Ammon's horn (tissue), 1 donor: ENCODE measurements at regions not wholly inside any gene's neighbourhood (a gene's known extent, or its start where the extent isn't known, plus 50 kb on each side); places are given as distances from the start of the nearest gene placed in this dataset.
"Not testable (repeated sequence)": the region's sequence is repeated elsewhere in the genome, so short reads cannot be mapped to it uniquely, and the experiment has no call there.

Experiments used
- DNase-seq: peaks from one replicate; pipeline ENCODE4 v3.0.0-alpha.2; 2016; ENCODE audit warnings: low spot score

DNA sequence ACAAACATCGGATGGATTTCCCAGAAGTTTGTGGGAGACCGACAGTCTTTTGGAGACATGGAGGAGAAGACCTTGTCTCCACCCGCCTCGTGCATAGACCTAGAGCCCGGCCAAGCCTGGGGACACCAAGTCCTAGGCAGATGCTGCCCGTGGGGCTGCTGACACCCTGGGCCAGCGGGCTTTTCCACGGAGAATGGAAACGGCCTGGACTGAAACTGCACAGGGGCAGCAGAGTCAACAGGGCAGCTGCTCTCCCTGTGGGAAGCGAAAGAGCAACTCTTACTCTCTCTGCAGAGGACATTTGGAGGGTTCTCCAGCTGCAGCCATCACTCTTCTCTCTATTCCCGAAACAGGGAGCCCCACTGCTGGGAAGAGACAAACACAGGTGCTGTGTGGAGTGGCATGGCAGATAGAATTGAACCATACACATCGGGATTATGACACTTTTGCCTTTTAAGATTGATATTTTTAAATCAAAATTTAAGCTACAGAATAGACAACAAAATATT is 401.2 kb downstream of the THBS2 start:
- no peak for DNase-seq

DNA sequence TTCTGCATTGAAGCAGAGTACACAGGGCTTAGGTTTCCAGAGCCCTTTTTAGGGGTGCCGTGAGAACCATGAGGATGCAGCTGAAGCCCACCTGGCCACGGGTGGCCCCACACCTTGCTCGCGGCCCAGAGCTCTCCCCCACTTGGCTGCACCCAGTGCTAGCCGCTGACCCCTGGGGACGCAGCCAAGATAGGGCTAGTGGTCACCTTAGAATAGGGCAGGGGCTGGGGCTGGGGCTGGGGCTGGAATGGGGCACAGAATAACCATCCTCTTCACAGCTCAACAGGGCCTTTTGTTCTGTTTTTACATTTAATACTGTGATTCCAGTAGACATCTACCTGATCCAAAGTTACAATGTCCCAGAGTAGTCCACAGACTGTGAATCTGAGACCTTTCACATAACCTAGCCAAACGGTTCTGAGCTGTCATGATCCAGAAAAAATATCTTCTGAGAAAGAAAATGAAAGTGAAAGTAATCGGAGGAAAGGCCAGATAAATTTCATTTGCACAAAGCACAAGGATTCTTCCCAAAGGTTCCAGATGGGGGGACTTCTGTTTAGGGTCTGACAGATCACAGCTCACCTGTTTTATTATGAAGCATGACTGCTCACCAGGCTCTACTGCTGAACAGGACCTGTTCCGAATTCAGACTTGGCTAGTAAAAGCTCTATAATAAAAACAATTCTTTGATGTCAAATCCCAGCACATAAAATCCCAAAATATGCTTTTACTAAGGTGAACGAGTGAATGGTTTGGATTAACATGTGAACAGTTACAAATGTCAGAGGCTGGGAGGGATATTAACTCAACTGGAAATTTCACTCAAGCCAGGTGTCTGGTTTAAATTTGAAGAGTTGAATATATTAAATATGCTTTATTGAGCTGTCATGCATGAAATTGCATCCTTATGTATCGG is 401.9 kb downstream of the THBS2 start:
- DNase-seq: no peak

DNA sequence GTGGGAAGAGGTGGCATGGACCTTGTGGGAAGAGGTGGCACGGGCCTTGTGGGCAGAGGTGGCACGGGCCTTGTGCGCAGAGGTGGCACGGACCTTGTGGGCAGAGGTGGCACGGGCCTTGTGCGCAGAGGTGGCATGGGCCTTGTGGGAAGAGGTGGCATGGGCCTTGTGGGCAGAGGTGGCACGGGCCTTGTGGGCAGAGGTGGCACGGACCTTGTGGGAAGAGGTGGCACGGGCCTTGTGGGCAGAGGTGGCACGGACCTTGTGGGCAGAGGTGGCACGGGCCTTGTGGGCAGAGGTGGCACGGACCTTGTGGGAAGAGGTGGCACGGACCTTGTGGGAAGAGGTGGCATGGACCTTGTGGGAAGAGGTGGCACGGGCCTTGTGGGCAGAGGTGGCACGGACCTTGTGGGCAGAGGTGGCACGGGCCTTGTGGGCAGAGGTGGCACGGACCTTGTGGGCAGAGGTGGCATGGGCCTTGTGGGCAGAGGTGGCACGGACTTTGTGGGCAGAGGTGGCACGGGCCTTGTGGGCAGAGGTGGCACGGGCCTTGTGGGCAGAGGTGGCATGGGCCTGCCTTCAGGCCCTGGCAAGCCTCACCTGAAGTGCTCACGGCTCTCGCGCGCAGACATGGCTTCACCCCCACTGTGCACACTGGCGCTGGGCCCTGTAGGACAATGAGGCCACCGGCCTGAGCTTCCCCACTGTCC is 403.5 kb downstream of the THBS2 start:
- not testable (repeated sequence) for DNase-seq

DNA sequence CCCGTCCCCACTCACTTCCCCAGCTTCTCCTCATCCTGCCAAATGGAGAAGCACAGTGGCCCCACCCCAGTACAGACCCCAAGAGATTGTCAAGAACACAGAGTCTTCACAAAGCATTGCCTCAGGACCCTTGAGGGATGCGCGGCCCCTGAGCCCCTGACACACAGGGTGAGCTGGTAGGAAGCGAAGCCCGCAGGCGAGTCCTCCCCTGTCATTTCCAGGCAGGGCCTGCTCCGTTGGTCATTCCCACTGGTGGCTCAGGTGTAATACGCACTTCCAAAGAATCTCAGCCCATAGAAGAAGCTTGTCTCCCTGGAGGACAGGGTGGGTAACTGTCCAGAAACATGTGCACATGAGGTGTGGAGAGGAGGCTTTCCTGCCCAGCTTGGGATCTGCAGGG is 404.2 kb downstream of the THBS2 start:
- no peak for DNase-seq

DNA sequence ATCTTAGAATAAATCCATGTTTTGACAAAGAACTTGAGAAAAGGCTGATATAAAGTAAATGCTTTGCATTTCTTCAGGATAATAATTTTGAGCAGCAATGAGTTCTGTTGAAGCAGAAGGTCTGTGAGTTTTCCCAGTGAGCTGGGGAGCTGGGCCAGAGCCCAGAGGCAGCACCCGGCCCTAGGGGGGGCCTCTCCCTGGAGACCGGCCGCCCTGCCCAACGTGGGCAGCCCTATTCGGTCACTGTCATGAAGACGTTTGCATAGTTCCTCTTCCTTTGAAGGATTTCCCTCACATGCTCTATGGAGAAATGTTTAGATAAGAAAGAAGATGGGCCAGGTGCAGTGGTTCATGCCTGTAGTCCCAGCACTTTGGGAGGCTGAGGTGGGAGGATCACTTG is 404.8 kb downstream of the THBS2 start:
- DNase-seq: no peak

DNA sequence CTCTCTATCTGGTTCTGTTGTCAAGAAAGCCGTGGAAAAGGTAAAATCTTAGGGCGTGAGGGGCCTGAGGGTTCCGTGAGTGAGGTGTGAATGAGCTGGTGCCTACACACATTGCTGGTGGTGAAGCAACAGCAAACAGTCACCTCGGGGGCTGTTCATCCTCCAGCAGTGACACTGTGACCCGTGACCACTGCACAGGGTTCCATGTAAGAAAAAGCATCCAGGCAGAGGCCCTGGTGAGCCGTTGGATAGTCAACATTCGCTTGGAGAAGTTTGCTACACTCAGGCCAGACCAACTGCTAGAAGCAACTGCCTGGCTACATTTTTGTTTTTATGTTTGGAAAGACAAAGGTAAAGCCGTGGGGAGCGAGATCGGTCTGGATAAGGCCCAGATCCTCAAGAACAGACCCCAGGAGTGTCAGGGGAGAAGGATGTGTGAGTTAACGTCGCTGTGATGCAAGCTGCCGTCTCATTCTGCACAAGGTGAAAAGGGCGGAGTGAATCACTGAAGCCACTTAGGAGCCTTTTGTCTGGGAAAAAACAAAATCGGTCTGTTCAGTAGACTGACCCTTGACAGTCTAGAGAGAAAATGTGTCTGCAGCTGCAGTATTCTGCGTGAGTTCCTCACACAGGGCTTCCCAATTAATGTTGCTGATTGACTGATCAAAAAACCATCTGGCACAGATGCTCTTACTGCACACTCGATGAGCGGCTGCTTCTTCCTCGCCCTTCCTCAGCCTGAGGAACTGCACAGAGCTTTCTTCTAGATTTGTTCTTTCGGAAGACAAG is 404.0 kb downstream of the SMOC2 start:
- no peak for DNase-seq

DNA sequence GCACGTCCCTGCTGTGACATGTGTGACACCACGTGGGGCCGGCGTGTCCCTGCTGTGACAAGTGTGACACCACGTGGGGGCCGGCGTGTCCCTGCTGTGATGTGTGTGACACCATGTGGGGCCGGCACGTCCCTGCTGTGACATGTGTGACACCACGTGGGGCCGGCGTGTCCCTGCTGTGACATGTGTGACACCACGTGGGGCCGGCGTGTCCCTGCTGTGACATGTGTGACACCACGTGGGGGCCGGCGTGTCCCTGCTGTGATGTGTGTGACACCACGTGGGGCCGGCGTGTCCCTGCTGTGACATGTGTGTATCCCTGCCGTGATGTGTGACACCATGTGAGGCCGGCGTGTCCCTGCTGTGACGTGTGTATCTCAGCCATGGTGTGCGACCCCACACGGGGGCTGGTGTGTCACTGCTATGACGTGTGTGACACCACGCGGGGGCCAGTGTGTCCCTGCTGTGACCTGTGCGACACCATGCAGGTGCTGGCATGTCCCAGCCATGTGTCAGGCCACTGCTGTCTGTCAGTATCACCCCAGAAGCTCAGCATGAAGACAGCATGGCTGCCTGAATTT is 401.7 kb downstream of the SMOC2 start:
- not testable (repeated sequence) for DNase-seq

DNA sequence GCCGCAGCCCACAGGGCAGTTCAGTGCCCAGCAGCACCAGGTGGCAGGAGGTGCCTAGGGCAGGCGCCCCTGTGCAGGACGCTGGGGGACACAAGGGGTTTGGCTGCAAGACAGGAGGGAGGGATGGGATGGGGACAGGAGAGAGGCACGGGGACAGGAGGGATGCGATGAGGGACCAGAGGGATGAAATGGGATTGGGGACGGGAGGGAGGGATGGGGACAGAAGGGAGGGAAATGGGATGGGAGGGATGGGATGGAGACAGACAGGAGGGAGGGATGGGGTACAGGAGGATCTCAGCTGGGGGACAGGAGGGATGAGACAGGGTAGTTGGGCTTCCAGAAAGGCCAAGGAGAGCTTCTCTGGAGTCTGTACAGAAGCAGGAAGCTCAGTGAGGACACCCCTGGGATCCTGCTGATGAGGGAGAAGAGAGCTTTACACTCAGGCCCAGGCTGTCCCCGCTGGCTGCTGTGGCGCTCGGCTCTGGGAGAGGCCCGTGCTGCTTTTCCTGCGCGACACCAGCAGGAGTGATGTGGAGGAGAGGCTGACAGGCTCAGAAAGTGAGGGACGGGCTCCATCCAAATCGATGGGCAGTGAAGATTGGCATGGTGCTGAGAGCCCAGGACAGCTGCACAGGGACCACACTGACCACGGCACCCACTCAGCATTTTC is 400.8 kb downstream of the SMOC2 start:
- no peak for DNase-seq

DNA sequence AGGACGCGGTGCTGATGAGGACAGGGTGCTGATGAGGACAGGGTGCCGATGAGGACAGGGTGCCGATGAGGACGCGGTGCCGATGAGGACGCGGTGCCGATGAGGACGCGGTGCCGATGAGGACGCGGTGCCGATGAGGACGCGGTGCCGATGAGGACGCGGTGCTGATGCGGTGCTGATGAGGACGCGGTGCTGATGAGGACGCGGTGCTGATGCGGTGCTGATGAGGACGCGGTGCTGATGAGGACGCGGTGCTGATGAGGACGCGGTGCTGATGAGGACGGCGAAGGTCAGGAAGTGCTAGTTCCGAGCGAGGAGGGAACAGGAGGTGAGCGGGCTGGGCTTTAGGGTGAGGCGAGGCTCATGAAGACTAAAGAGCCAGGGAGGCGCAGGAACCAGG is 399.9 kb downstream of the SMOC2 start:
- DNase-seq: not testable (repeated sequence)

DNA sequence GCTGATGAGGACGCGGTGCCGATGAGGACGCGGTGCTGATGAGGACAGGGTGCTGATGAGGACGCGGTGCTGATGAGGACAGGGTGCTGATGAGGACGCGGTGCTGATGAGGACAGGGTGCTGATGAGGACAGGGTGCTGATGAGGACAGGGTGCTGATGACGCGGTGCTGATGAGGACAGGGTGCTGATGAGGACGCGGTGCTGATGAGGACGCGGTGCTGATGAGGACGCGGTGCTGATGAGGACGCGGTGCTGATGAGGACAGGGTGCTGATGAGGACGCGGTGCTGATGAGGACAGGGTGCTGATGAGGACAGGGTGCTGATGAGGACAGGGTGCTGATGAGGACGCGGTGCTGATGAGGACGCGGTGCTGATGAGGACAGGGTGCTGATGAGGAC is 399.3 kb downstream of the SMOC2 start:
- DNase-seq: not testable (repeated sequence)

DNA sequence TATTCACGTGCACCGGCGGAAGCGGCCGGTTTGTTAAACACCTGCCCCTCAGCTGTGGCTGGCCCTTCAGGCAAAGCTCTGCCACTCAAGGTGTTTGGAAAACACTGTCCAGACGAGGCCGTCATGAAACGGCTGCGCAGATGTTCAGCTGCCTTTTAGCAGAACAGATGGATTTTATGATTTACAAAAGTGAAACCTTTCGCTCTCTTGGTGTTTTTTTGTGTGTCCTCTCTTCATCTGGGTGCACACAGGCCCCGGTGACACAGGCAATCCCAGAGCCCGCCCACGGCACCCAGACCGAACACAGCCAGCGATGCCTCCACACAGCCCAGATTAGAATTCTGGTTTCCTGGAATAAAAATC is 397.0 kb downstream of the SMOC2 start:
- DNase-seq: no peak

DNA sequence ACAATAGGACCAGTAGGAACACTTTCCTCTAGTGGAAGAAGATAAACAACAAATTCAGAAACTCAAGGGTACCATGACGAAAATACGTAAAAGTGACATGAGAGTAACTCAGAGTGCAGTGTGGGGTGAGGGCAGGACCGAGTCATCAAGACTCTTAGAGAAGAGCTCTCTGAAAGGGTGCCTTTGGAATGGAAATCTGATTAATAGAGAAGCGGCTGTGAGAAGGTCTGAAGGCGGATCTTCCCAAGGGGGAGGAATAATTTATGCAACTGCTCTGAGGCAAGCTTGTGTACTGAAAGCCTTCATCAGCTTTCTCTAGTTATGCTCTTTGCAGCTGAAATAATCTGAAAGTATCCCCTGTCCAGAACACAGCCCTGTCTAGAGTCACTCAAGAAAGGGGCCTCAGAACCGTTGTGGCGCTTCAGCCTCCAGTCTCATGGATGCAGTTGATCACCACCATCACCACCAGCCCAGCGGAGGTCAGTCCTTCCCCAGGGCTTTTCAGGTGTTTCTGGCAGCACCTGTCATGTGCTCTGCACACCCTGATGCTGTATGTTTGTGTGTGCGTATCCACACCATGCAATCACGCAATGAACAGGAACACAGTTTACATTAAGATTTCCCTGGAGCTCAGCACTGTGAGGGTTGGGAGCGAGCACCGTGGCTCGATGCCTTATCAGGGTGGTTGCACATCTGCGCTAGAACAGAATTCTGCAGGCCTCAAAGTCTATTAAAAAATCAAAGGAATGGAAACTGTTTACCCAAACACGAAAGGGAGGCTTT is 396.5 kb downstream of the SMOC2 start:
- no peak for DNase-seq

DNA sequence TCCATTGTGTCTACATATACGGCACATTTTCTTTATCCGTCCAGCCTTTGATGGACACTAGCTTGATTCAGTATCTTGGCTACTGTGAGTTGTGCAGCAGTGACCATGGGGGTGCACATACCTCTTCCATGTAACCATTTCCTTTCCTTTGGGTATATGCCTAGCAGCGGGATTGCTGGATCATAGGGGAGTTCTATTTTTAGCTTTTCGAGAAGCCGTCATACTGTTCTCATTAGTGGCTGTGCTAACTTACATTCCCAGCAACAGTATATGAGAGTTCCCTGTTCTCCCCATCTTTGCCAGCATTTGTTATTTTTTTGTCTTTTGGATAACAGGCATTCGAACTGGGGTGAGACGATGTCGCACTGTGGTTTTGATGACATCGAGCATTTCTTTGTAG is 395.0 kb downstream of the SMOC2 start:
- DNase-seq: no peak

DNA sequence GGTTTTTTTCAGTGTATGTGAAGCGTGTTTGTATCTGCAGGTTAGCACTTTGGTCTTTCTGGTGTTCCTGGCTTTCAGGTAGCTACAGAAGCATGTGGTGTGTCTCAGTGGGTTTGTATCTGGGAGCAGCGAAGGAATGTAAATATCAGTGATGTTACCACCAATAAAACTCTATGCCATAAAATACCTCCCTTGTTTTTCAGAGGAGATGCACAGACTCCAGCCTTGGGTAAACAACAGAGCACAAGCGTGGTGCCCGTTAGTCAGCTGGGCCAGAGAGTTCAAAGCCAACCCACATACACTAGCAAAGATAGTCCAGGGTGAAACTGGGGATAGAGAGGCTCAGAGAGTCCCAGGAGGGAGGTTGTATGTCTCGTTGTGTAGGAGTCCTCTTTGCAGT is 393.8 kb downstream of the SMOC2 start:
- no peak for DNase-seq

DNA sequence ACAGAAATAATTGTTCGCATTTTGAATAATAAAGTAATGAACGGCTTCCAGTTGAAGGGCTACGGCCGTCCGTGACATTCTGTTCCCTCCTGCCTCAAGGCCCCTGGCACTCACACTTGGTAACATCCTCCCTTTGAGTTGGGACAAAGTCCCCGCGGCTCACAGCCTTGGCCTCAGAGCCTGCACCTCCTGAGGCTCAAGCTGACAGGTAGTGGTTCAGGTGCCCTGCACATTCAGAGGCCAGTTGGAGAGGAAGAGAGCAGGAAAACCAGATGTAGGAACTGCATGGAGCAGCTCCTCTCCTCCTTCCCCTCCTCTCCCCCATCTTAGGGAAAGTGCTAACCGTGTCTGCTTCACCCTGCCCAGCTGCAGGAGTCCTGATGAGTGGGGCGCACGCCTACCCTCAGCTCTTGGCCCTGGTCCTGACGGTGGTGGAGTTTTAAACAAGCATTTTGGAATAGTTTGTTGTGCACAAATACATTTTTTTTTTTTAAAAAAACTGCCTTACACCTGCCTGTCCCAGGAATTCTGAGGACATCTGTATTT is 393.1 kb downstream of the SMOC2 start:
- DNase-seq: no peak

DNA sequence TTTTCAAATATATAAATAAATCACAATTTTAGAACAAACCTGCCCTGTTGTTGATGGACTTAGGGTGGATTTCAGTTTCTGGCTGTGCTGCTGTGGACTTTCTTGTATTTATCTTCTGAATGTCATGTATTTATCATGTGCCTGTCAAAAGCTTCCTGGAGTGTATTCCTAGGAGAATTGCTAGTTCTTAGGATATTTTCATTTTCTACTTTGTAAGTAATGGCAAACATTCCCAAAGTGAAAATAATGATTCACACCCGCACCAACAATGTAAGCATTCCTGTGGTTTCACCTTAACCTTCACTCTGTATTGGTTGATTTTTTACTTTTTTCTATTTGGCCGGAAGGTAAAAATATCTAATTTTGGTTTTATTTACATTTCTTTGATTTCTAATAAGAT is 387.8 kb downstream of the SMOC2 start:
- DNase-seq: no peak

DNA sequence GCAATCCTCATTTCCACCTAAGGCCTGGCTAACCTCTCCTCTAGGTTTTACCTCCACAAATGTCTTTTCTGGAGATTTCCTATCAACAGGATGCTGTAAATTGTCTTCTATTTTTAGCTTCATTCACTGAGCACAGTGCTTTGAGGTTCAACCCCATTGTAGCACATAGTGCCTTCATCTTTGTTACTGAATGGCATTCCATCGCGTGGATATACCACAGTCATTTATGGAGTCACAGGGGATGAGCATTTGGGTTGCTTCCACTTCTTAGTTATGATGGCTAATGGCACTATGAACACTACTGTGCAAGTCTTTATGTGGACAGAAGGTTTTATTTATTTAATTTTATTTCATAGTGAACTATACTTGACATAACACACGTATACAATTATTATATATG is 387.1 kb downstream of the SMOC2 start:
- DNase-seq: no peak

DNA sequence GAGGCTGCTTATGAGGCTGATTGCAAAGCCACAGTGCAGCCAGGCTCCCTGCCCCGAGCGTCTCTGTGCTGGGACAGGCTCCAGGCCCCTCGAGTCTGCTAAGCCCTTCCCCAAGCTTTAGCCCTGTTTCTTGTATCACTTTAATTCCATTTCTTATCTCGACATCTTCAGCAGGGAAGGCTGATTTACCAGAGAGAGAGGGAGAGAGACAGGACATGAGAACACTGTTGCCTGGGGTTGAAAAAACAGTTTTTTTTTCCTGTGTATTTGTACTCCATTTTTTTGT is 386.5 kb downstream of the SMOC2 start:
- DNase-seq: no peak

DNA sequence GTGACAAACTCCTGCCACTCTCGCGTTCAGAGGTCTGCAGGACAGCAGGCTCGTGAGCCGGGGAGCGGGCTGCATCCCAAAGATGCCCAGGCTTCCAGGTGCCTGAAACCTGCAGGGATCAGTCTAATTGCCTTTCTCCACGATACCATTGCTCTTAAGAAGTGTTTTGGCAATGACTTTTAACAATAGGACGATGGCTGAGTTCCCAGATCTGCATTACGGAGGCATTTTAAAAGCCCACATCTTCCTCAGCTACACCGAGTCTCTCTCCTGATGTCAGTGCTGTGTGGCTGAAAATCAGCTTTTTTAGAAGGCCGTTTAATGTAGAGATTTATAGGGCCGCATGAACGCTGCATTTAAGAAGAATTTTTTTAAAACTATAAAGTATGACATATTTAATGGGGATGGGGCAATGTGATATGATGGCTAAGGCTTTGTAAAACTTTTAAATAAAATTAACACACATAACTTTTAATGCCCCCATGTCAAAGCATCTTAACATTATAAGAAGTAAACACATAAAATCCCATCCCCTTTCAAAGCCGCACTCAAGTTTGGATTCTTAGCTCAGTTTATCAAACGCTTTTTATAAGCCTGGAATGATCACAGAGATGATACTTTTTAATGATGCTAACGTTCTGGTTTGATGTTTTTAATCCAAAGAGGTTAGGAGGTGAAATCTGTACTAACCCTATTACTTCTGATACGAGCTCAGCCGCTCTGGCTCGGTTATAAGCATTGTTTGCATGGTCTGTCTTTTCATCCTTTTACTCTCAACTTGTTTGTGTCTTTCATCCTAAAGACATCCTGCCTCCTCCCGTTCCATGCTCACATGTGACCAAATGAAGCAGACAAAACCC is 386.0 kb downstream of the SMOC2 start:
- no peak for DNase-seq

DNA sequence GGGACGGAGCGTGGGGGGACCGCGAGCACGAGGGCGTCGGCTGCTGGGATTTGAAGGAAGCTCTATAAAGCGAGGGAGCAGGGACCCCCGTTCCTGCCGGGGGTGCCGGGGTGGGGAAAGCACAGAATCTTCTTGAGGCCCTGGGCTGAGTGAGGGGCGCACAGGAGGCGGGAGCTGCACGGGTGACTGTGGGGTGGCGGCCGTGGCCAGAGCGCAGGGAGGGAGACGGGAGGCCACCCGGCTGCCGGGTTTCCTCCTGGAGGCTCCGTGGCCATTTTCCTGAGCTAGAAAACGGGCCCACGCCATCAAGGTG is 385.1 kb downstream of the SMOC2 start:
- no peak for DNase-seq
